ENCODE measurements at regions not wholly inside any gene's neighbourhood (a gene's known extent, or its start where the extent isn't known, plus 50 kb on each side); places are given as distances from the start of the nearest gene placed in this dataset.
A peak's percentile ranks its signal among the peaks of the same experiment; 100 is the strongest.
"Not testable (repeated sequence)": the region's sequence is repeated elsewhere in the genome, so short reads cannot be mapped to it uniquely, and the experiment has no call there.

- peak; percentile 58 for DNase-seq (ENCODE audit: low spot score)
These were observed 55.1 kb downstream of the ID4 start for GRCh38 chr6:19892260-19892659.

- DNase-seq (ENCODE audit: low spot score), result no peak
These were observed 58.9 kb downstream of the ID4 start for GRCh38 chr6:19895866-19896692.

GRCh38 chr6:19896693-19897010 lies 59.5 kb downstream of the ID4 start:
- no peak for DNase-seq (ENCODE audit: low spot score)

- no peak for DNase-seq (ENCODE audit: low spot score)
These were observed 61.1 kb downstream of the ID4 start for GRCh38 chr6:19898141-19898740.

- DNase-seq (ENCODE audit: low spot score), result no peak
These were observed 65.0 kb downstream of the ID4 start for GRCh38 chr6:19902201-19902600.

GRCh38 chr6:19904408-19904807 lies 67.2 kb downstream of the ID4 start:
- DNase-seq (ENCODE audit: low spot score), result not testable (repeated sequence)

- DNase-seq (ENCODE audit: low spot score), result no peak
These were observed 68.4 kb downstream of the ID4 start for GRCh38 chr6:19905584-19905983.

GRCh38 chr6:19906171-19906570 lies 69.0 kb downstream of the ID4 start:
- DNase-seq (ENCODE audit: low spot score), result no peak

- DNase-seq (ENCODE audit: low spot score), result no peak
These were observed 74.1 kb downstream of the ID4 start for GRCh38 chr6:19911223-19911622.

- no peak for DNase-seq (ENCODE audit: low spot score)
These were observed 81.3 kb downstream of the ID4 start for GRCh38 chr6:19918436-19918835.

GRCh38 chr6:19921786-19922185 lies 84.6 kb downstream of the ID4 start:
- no peak for DNase-seq (ENCODE audit: low spot score)

- no peak for DNase-seq (ENCODE audit: low spot score)
These were observed 88.4 kb downstream of the ID4 start for GRCh38 chr6:19925533-19925932.

GRCh38 chr6:19928461-19928860 lies 91.3 kb downstream of the ID4 start:
- DNase-seq (ENCODE audit: low spot score), result no peak

GRCh38 chr6:19929312-19929711 lies 92.1 kb downstream of the ID4 start:
- DNase-seq (ENCODE audit: low spot score), result no peak

GRCh38 chr6:19934996-19935591 lies 97.9 kb downstream of the ID4 start:
- DNase-seq (ENCODE audit: low spot score), result no peak

GRCh38 chr6:19939321-19939720 lies 102.2 kb downstream of the ID4 start:
- DNase-seq (ENCODE audit: low spot score), result not testable (repeated sequence)

- DNase-seq (ENCODE audit: low spot score), result not testable (repeated sequence)
These were observed 102.8 kb downstream of the ID4 start for GRCh38 chr6:19939926-19940325.

GRCh38 chr6:19943042-19943441 lies 105.9 kb downstream of the ID4 start:
- DNase-seq (ENCODE audit: low spot score), result no peak

GRCh38 chr6:19945843-19946358 lies 108.7 kb downstream of the ID4 start:
- no peak for DNase-seq (ENCODE audit: low spot score)

GRCh38 chr6:19949155-19949554 lies 112.0 kb downstream of the ID4 start:
- no peak for DNase-seq (ENCODE audit: low spot score)

GRCh38 chr6:19964115-19964514 lies 126.9 kb downstream of the ID4 start:
- no peak for DNase-seq (ENCODE audit: low spot score)

GRCh38 chr6:19968201-19968600 lies 131.0 kb downstream of the ID4 start:
- DNase-seq (ENCODE audit: low spot score), result no peak

- no peak for DNase-seq (ENCODE audit: low spot score)
These were observed 135.1 kb downstream of the ID4 start for GRCh38 chr6:19972221-19972620.
